DOHH2 (cell line): ENCODE measurements at regions not wholly inside any gene's neighbourhood (a gene's known extent, or its start where the extent isn't known, plus 50 kb on each side); places are given as distances from the start of the nearest gene placed in this dataset.

Experiments used
- EZH2phosphoT487 ChIP-seq: fragments of 200-600 bp; sonication (generic); IDR thresholded peaks from 2 replicates; pipeline ENCODE4 v1.6.1; 2017; ENCODE audit warnings: borderline replicate concordance, mild to moderate bottlenecking, antibody characterized with exemption, low read length, moderate library complexity, mixed read lengths
- TF ChIP-seq, protein P1 (sequence below): fragments of 200-600 bp; sonication (generic); IDR thresholded peaks from one replicate; pipeline ENCODE4 v1.5.1; 2014; ENCODE audit warnings: antibody characterized with exemption, mild to moderate bottlenecking, low read depth, low read length; ENCODE audit not compliant: poor library complexity, severe bottlenecking

- TF ChIP-seq EZH2phosphoT487: no peak
- TF ChIP-seq, protein P1, sequence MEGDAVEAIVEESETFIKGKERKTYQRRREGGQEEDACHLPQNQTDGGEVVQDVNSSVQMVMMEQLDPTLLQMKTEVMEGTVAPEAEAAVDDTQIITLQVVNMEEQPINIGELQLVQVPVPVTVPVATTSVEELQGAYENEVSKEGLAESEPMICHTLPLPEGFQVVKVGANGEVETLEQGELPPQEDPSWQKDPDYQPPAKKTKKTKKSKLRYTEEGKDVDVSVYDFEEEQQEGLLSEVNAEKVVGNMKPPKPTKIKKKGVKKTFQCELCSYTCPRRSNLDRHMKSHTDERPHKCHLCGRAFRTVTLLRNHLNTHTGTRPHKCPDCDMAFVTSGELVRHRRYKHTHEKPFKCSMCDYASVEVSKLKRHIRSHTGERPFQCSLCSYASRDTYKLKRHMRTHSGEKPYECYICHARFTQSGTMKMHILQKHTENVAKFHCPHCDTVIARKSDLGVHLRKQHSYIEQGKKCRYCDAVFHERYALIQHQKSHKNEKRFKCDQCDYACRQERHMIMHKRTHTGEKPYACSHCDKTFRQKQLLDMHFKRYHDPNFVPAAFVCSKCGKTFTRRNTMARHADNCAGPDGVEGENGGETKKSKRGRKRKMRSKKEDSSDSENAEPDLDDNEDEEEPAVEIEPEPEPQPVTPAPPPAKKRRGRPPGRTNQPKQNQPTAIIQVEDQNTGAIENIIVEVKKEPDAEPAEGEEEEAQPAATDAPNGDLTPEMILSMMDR: no peak
Observed at GRCh38 chr15:93348711-93349545, 259.9 kb upstream of the RGMA start.
